ENCODE measurements at regions not wholly inside any gene's neighbourhood (a gene's known extent, or its start where the extent isn't known, plus 50 kb on each side); places are given as distances from the start of the nearest gene placed in this dataset.
A peak's percentile ranks its signal among the peaks of the same experiment; 100 is the strongest.

GRCh38 chr12:126873701-126874100, 1393.3 kb upstream of the TMEM132C start (continued):
- TF ChIP-seq, protein P1, sequence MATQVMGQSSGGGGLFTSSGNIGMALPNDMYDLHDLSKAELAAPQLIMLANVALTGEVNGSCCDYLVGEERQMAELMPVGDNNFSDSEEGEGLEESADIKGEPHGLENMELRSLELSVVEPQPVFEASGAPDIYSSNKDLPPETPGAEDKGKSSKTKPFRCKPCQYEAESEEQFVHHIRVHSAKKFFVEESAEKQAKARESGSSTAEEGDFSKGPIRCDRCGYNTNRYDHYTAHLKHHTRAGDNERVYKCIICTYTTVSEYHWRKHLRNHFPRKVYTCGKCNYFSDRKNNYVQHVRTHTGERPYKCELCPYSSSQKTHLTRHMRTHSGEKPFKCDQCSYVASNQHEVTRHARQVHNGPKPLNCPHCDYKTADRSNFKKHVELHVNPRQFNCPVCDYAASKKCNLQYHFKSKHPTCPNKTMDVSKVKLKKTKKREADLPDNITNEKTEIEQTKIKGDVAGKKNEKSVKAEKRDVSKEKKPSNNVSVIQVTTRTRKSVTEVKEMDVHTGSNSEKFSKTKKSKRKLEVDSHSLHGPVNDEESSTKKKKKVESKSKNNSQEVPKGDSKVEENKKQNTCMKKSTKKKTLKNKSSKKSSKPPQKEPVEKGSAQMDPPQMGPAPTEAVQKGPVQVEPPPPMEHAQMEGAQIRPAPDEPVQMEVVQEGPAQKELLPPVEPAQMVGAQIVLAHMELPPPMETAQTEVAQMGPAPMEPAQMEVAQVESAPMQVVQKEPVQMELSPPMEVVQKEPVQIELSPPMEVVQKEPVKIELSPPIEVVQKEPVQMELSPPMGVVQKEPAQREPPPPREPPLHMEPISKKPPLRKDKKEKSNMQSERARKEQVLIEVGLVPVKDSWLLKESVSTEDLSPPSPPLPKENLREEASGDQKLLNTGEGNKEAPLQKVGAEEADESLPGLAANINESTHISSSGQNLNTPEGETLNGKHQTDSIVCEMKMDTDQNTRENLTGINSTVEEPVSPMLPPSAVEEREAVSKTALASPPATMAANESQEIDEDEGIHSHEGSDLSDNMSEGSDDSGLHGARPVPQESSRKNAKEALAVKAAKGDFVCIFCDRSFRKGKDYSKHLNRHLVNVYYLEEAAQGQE (IDR thresholded peaks at IDR 0.05; ENCODE audit: unreplicated experiment): no peak
- TF ChIP-seq EZH2phosphoT487 (IDR thresholded peaks at IDR 0.05; ENCODE audit: unreplicated experiment) (no peak), EZH2 (IDR thresholded peaks at IDR 0.05; ENCODE audit: low read depth, unreplicated experiment) (no peak), JUNB (IDR thresholded peaks at IDR 0.05; ENCODE audit: unreplicated experiment) (no peak), STAT1 (IDR thresholded peaks at IDR 0.05; ENCODE audit: unreplicated experiment) (no peak)

DNA sequence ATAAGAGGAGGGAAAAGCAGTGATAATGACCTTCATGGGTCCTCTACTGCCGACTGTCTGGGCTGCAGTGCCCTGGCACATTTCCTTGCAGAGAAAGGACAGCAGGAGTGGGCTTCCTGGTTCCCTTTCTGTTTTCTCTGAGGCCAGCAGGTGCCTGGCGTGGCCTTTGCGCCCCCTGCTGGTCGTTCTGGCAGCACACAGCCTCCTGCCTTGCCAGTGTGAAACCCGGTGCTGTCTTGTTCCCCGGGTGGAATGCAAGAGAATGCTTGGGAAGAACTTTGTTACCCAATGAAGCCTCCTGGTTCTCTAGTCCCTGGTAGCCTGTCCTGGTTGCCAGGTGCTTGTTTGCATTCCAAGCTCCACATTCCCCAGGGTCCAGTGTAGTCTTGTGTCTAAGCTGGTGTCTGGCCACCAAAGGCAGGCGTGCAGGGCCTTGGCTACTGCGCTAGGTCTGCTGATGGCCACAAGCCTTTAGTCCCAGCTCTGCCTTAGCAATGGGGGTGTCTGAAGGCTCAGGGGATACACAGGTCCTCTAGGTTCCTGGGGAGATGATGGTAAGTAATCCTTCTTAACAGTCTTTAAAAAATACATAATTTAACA, 1392.4 kb upstream of the TMEM132C start:
- peak overlapping the region; percentile 80; the same call in 1 of the 2 replicates for H2AFZ ChIP-seq
- Mint-ChIP-seq H3K27ac (no peak overlapping the region), H3K4me3 (no peak overlapping the region), H3K9me3 (peaks cover 92% of the 10 kb centered on the region), H3K36me3 (ENCODE audit: low read depth) (peaks cover 31% of the 10 kb centered on the region), H3K27me3 (ENCODE audit: insufficient read depth, low read depth, poor library complexity) (no peaks in the 10 kb centered on the region), H3K4me1 (no peaks in the 10 kb centered on the region)
- no peak overlapping the region for H3K4me3 ChIP-seq
- no peaks in the 10 kb centered on the region for H3F3A ChIP-seq (replicated peaks; ENCODE audit: low read depth)
- H3K9me2 ChIP-seq (ENCODE audit: insufficient read depth): no peaks in the 10 kb centered on the region
- DNase-seq (ENCODE audit: low spot score) (peak; percentile 70), ATAC-seq (no peak)
- no peaks in the 10 kb centered on the region for H3K79me2 ChIP-seq (replicated peaks; ENCODE audit: insufficient read depth)
- H3K27me3 ChIP-seq (ENCODE audit: insufficient read depth): no peaks in the 10 kb centered on the region
- H4K20me1 ChIP-seq (replicated peaks; ENCODE audit: insufficient read depth): no peaks in the 10 kb centered on the region
- H3K36me3 ChIP-seq (ENCODE audit: insufficient read depth): no peaks in the 10 kb centered on the region
- no peak overlapping the region for H3K4me2 ChIP-seq
- TF ChIP-seq CREB1 (CRISPR knock-in tag; IDR thresholded peaks at IDR 0.05; ENCODE audit: low read depth) (no peak), ZNF114 (CRISPR knock-in tag; IDR thresholded peaks at IDR 0.05) (no peak), EZH2phosphoT487 (IDR thresholded peaks at IDR 0.05; ENCODE audit: unreplicated experiment) (no peak)
- TF ChIP-seq, protein P2, sequence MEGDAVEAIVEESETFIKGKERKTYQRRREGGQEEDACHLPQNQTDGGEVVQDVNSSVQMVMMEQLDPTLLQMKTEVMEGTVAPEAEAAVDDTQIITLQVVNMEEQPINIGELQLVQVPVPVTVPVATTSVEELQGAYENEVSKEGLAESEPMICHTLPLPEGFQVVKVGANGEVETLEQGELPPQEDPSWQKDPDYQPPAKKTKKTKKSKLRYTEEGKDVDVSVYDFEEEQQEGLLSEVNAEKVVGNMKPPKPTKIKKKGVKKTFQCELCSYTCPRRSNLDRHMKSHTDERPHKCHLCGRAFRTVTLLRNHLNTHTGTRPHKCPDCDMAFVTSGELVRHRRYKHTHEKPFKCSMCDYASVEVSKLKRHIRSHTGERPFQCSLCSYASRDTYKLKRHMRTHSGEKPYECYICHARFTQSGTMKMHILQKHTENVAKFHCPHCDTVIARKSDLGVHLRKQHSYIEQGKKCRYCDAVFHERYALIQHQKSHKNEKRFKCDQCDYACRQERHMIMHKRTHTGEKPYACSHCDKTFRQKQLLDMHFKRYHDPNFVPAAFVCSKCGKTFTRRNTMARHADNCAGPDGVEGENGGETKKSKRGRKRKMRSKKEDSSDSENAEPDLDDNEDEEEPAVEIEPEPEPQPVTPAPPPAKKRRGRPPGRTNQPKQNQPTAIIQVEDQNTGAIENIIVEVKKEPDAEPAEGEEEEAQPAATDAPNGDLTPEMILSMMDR (conservative IDR thresholded peaks at IDR 0.05; ENCODE audit: low read depth in 2 of 2): peak; percentile 66 to 85
- H3K4me1 ChIP-seq (ENCODE audit: insufficient read depth): no peaks in the 10 kb centered on the region
- no peak overlapping the region for H3K27ac ChIP-seq (ENCODE audit: low read depth)

DNA sequence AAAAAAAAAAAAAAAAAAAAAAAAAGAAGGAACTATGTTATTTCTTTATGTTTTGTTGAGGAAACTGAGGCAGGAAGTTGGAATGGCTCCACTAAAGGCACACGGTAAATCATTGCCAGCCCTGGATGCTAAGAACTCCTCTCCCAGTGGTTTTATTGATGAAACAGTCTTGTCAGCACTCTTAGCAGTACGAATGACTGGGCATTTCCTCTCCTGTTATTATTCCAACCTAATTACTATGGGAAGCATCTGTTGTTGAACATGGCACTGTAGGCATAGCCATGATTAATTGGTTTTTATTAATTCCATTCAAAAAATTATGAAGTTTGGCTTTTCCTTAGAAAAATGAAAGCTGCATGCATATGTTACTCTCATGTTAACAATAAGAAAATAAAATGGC, 1387.1 kb upstream of the TMEM132C start:
- Histone ChIP-seq H3K4me1 (ENCODE audit: insufficient read depth) (no peaks in the 10 kb centered on the region), H3K79me2 (replicated peaks; ENCODE audit: insufficient read depth) (no peaks in the 10 kb centered on the region), H3K9me2 (ENCODE audit: insufficient read depth) (no peaks in the 10 kb centered on the region), H3K4me2 (no peak overlapping the region), H3F3A (replicated peaks; ENCODE audit: low read depth) (no peaks in the 10 kb centered on the region), H3K36me3 (ENCODE audit: insufficient read depth) (no peaks in the 10 kb centered on the region), H2AFZ (no peak overlapping the region), H3K27me3 (ENCODE audit: insufficient read depth) (no peaks in the 10 kb centered on the region), H3K27ac (ENCODE audit: low read depth) (no peak overlapping the region), H4K20me1 (replicated peaks; ENCODE audit: insufficient read depth) (no peaks in the 10 kb centered on the region), H3K4me3 (no peak overlapping the region)
- Mint-ChIP-seq H3K36me3 (ENCODE audit: low read depth) (peaks cover 41% of the 10 kb centered on the region), H3K9me3 (peaks cover 97% of the 10 kb centered on the region), H3K27me3 (ENCODE audit: insufficient read depth, low read depth, poor library complexity) (no peaks in the 10 kb centered on the region), H3K4me3 (no peak overlapping the region), H3K27ac (no peak overlapping the region), H3K4me1 (no peaks in the 10 kb centered on the region)
- ATAC-seq (no peak), DNase-seq (ENCODE audit: low spot score) (no peak)
- TF ChIP-seq ETS1 (IDR thresholded peaks at IDR 0.05) (no peak), EZH2 (IDR thresholded peaks at IDR 0.05; ENCODE audit: low read depth, unreplicated experiment) (no peak), POLR2AphosphoS5 (IDR thresholded peaks at IDR 0.05; ENCODE audit: low read depth) (no peak), ZNF114 (CRISPR knock-in tag; IDR thresholded peaks at IDR 0.05) (no peak), STAT1 (IDR thresholded peaks at IDR 0.05; ENCODE audit: unreplicated experiment) (no peak), EZH2phosphoT487 (IDR thresholded peaks at IDR 0.05; ENCODE audit: unreplicated experiment) (no peak), NANOG (IDR thresholded peaks at IDR 0.05; ENCODE audit: borderline replicate concordance) (no peak), ZNF331 (CRISPR knock-in tag; IDR thresholded peaks at IDR 0.05; ENCODE audit: low read depth) (no peak), CREB1 (CRISPR knock-in tag; IDR thresholded peaks at IDR 0.05; ENCODE audit: low read depth) (no peak)
- TF ChIP-seq, protein P1 (IDR thresholded peaks at IDR 0.05; ENCODE audit: unreplicated experiment): no peak
